GM18870 (cell line): ENCODE measurements at regions not wholly inside any gene's neighbourhood (a gene's known extent, or its start where the extent isn't known, plus 50 kb on each side); places are given as distances from the start of the nearest gene placed in this dataset.
"Not testable (repeated sequence)": the region's sequence is repeated elsewhere in the genome, so short reads cannot be mapped to it uniquely, and the experiment has no call there.

Source experiments
- ATAC-seq: cut with Tn5 transposase; IDR thresholded peaks from one replicate; pipeline ENCODE4 v1.9.1; 2021; ENCODE audit warnings: moderate library complexity; ENCODE audit not compliant: unreplicated experiment

GRCh38 chr3:162932503-162932902 is 1435.9 kb downstream of the OTOL1 start:
- no peak for ATAC-seq

DNA sequence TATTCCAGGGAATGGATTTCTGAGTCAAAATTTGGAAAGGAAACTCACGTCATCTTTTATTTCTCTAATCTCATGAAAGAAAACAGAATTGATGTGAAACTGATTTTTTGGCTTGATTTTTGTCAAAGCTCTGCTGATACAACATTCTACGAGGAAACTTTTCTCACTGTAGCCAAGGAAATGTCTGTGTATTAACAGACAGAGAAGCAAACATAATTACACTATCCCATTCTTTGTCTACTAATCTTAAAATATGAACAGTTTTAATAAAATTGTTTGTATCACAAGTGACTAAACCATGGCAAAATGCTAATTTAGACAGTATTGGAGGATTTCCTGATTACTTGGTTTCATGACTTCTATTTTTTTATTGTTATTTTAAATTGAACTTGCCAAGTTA is 1437.0 kb downstream of the OTOL1 start:
- ATAC-seq: no peak

DNA sequence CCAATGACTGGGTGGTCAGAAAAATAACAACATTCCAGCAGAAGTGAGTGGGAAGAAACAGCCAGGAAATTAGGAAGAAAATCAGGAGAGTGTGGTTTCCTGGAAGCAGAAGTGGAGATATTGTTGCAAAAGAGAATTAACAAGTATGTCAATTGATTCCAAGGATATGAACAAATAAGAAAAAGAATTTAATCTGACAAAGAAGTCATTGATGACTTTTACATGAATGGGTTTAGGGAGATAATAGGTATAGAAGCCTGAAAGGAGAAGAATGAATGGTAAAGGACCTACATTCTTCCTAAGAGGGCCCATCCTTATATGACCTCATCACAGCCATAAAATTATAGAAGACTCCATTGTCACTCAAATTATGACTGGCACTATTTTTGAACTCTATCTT is 1440.1 kb downstream of the OTOL1 start:
- no peak for ATAC-seq

GRCh38 chr3:162938083-162938482 is 1441.5 kb downstream of the OTOL1 start:
- ATAC-seq: no peak

- ATAC-seq: no peak
Observed at GRCh38 chr3:162945626-162946025, 1449.0 kb downstream of the OTOL1 start.

DNA sequence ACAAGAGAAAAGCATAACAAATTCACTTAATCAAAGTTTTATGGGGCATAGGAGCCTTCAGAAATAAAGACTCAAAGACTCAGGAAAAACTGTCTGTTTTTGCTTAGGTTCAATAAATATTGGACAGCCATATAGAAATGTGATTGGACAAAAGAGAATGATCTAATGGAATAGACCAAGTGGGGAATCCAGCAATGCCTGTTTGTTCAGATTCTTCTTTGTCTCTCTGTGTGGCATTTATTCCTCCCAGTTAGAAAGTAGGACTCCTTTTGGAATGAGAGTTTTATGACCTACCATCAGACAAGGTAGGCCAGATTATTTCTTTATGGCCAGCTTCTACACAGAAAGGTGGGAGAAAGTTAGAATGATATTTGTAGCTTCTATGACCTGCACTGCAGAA is 1460.1 kb downstream of the OTOL1 start:
- ATAC-seq: no peak

DNA sequence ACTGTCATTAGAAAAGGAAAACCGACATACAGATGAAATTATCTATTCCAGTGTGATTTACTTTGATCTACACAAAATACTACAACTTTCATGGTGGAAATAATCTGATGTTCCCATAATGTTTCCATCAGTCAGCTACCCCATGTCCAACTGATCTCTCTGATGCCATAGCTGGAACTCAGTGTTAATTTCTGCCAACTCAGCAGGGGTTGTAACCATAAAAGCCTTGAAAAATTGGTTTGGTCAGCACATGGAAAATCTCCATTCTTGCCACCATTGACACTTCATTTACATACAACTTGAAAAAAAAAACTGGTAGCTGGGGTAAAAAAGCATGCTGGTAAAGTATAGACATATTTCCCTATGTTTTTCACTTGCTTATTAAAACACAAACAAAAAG is 1463.7 kb downstream of the OTOL1 start:
- ATAC-seq: no peak

- no peak for ATAC-seq
Observed at GRCh38 chr3:162970292-162970691, 1473.7 kb downstream of the OTOL1 start.

DNA sequence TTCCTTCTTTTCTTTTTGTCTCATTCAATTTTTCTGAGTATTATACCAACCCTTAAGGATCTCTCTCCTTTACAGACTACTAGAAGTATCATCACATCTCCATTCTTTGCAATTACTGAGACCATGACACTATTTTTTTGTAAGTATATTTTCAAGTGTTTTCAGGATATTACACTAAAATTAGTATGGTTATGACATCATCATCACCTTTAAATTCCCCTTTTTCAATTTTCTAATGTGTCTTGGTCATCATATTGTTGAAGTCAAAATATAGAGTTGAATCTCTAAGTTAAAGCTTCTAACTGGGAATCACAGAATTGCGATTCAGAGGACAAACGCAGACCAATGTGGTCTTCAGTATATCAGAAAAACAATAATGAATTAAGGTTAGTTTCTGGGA is 1475.1 kb downstream of the OTOL1 start:
- ATAC-seq: no peak

DNA sequence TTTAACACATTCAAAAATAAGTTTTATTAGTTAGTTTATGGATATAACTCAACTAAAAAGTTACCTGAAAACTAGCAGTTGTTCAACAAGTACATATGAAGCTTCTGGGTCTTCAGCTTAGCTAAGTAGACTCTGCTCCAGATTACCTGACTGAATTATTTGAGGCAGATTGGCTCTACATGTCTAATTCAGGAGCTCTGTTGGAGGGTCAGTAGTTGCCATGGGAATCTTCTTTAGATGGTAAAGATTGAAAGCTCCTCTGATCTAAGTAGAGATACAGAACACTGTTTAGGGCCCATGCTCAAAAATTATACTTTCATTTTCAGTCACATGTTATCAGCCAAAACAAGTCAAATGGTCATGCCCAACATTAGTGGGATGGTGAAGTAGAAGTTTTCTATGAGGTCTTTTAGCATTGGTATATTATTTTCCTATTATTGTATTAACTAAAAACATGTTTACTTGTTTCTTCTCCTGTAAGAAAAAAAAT is 1476.9 kb downstream of the OTOL1 start:
- ATAC-seq: no peak

DNA sequence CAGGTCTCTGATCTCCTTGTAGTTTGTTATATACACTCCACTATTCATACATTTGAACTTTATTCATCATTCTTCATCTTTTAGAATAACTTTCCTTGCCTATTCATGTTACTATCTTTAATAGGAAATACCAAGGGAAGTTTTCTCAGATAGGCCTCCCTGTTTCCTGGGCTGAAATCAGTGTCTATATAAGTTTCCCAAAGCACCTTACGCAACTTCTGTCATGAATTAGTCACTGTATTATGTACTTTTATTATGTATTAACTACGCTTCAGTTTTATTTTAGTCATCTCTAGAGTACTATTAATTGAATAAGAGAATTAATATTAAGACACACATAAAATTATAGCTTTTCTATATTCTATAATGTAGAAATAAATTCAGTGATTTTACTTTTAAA is 1481.5 kb downstream of the OTOL1 start:
- no peak for ATAC-seq

- no peak for ATAC-seq
Observed at GRCh38 chr3:162984746-162985145, 1488.1 kb downstream of the OTOL1 start.

- ATAC-seq: not testable (repeated sequence)
Observed at GRCh38 chr3:162987085-162987794, 1490.6 kb downstream of the OTOL1 start.

DNA sequence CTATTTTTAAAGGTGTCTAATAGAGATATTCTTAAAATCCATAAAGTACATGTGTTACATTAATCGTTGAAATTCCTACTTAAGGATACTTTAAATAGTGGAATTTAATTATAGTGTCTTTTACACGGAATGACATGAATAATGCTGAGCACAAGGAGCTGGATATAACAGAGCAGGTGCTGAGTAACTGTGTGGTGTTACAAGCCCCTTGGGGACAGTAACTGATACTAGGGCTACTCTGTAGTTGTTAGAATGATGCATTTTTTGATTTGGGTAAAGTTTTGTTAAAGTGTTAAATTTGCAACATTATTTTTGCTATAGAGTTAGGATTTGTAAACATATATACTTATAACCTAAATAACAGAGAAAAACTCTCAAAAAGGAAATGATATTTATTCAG is 1496.1 kb downstream of the OTOL1 start:
- no peak for ATAC-seq

DNA sequence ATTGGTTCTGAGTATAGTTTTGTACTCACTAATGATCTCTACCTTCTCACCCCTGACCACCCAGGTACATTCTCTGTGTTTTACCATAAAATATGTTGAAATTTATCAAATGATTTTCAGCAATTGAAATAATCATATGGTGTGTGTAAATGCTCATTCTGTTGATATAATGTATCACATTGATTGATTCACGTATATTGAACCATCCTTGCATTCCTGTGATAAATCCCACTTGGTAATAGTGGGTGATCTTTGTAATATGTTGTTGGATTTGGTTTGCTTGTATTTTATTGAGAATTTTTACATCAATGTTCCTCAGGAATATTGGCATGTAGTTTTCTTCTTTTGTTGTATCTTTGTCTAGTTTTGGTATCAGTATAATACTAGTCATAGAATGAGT is 1497.6 kb downstream of the OTOL1 start:
- ATAC-seq: no peak

- ATAC-seq: no peak
Observed at GRCh38 chr3:162996368-162996767, 1499.8 kb downstream of the OTOL1 start.

- no peak for ATAC-seq
Observed at GRCh38 chr3:162998205-162998604, 1501.6 kb downstream of the OTOL1 start.

DNA sequence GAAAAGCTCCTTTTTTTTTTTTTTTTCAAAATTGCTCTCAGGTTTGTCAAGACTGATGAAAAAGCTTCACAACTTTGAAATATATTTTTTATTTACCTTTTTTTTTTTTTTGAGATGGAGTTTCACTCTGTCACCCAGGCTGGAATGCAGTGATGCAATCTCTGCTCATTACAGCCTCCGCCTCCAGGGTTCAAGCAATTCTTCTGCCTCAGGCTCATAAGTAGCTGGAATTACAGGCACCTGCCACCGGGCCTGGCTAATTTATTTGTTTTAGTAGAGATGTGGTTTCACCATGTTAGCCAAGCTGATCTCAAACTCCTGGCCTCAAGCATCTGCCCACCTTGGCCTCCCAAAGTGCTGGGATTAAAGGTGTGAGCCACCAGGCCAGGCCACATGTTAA is 1515.0 kb downstream of the OTOL1 start:
- no peak for ATAC-seq

DNA sequence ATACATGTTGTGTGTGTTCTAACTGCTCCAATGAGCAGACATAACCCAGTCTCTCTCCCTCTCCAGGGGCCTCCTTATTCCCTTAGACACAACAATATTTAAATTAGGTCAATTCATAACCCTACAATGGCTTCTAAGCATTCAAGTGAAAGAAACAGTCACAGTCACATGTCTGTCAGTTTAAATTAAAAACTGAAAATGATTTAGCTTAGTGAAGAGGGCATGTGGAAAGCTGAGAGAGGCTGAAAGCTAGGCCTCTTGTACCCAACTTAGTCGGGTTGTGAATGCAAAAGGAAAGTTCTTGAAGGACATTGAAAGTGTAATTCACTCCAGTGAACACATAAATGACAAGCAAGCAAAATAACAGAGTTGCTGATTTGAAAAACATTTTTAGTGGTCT is 1519.6 kb downstream of the OTOL1 start:
- ATAC-seq: no peak

- no peak for ATAC-seq
Observed at GRCh38 chr3:163018067-163018466, 1521.5 kb downstream of the OTOL1 start.

GRCh38 chr3:163018664-163019063 is 1522.1 kb downstream of the OTOL1 start:
- ATAC-seq: no peak

DNA sequence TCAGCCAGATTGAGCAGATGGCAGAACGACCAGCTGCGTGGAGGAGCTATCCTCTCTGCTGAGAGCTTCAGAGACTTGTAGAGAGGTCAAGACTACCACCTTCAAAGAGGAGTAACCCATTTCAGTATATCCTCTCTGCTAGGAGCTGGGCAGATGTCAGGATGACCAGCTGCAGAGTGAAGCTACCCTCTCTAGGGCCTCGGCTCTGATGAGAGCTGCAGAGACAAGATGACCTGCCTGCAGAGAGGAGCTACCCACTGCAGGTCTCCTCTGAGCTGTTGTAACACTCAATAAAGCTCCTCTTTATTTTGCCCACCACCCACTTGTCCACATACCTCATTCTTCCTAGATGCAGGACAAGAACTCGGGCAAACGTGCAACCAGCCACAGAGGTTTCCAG is 1522.7 kb downstream of the OTOL1 start:
- no peak for ATAC-seq

- no peak for ATAC-seq
Observed at GRCh38 chr3:163033652-163034051, 1537.0 kb downstream of the OTOL1 start.
